ENCODE measurements at regions not wholly inside any gene's neighbourhood (a gene's known extent, or its start where the extent isn't known, plus 50 kb on each side); places are given as distances from the start of the nearest gene placed in this dataset.

DNA sequence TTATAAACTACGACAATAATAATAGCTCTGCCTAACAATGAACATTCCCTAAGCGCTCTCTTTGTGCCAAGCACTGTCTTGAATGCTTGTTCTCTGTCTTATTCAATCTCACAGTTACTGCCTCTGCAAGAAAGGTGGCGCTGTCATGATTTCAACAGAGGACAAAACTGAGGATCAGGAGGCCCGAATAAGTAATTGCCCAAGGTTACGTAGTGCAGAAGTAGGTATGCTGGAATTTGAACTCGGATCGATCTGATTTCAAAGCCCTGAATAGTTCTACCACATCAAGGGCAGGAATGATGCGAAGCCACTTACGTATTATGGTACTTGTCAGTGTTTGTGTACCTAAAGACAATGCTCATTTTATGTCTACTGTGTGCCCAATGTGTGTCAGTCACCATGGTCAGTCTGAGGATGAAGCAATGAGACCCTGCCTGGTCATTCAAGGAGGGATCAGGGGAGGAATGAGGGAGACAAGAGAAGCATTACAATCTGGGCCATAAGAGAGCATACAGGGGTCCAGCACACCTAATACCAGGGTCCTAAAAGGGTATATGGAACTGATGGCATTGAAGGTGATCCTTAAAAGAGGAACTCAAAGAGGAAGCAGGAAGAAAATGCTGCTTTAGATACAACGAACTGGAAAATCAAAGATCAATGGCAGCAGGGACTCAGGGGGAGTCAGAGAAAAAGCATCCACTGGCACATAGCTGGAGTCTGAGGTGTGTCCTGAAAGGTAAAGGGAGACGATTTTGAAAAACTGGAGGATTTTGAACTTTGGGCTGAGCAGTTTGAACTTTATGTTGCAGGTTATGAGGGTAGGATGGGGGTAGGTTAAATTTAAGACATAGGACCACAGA, 389.2 kb downstream of the PLPP3 start (continued):
- TF ChIP-seq, protein P1, sequence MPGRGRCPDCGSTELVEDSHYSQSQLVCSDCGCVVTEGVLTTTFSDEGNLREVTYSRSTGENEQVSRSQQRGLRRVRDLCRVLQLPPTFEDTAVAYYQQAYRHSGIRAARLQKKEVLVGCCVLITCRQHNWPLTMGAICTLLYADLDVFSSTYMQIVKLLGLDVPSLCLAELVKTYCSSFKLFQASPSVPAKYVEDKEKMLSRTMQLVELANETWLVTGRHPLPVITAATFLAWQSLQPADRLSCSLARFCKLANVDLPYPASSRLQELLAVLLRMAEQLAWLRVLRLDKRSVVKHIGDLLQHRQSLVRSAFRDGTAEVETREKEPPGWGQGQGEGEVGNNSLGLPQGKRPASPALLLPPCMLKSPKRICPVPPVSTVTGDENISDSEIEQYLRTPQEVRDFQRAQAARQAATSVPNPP (CRISPR knock-in tag; IDR thresholded peaks at IDR 0.05), result no peak
- TF ChIP-seq, protein P2, sequence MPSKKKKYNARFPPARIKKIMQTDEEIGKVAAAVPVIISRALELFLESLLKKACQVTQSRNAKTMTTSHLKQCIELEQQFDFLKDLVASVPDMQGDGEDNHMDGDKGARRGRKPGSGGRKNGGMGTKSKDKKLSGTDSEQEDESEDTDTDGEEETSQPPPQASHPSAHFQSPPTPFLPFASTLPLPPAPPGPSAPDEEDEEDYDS (CRISPR knock-in tag; IDR thresholded peaks at IDR 0.05), result peak; percentile 78
- no peak for TF ChIP-seq ZNF850 (CRISPR knock-in tag; conservative IDR thresholded peaks at IDR 0.05)
- peak; percentile 72 for TF ChIP-seq STAG1 (CRISPR knock-in tag; IDR thresholded peaks at IDR 0.05)
- TF ChIP-seq, protein P3, sequence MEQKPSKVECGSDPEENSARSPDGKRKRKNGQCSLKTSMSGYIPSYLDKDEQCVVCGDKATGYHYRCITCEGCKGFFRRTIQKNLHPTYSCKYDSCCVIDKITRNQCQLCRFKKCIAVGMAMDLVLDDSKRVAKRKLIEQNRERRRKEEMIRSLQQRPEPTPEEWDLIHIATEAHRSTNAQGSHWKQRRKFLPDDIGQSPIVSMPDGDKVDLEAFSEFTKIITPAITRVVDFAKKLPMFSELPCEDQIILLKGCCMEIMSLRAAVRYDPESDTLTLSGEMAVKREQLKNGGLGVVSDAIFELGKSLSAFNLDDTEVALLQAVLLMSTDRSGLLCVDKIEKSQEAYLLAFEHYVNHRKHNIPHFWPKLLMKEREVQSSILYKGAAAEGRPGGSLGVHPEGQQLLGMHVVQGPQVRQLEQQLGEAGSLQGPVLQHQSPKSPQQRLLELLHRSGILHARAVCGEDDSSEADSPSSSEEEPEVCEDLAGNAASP (CRISPR knock-in tag; IDR thresholded peaks at IDR 0.05; ENCODE audit: borderline replicate concordance), result peak; percentile 89
- no peak for TF ChIP-seq ZSCAN31 (CRISPR knock-in tag; IDR thresholded peaks at IDR 0.05; ENCODE audit: low read depth)
- no peak for TF ChIP-seq NRL (CRISPR knock-in tag; IDR thresholded peaks at IDR 0.05; ENCODE audit: borderline replicate concordance)
- TF ChIP-seq HOXA7 (CRISPR knock-in tag; IDR thresholded peaks at IDR 0.05), result no peak
- TF ChIP-seq ZKSCAN8 (CRISPR knock-in tag; IDR thresholded peaks at IDR 0.05; ENCODE audit: borderline replicate concordance), result peak; percentile 86; the same call in 1 of the 2 replicates
- TF ChIP-seq ZNF724P (CRISPR knock-in tag; IDR thresholded peaks at IDR 0.05; ENCODE audit: borderline replicate concordance), result peak; percentile 54; the same call in 1 of the 2 replicates
- TF ChIP-seq ZBTB3 (CRISPR knock-in tag; IDR thresholded peaks at IDR 0.05; ENCODE audit: borderline replicate concordance, low read depth), result peak; percentile 64; the same call in 1 of the 2 replicates
- TF ChIP-seq, protein P4, sequence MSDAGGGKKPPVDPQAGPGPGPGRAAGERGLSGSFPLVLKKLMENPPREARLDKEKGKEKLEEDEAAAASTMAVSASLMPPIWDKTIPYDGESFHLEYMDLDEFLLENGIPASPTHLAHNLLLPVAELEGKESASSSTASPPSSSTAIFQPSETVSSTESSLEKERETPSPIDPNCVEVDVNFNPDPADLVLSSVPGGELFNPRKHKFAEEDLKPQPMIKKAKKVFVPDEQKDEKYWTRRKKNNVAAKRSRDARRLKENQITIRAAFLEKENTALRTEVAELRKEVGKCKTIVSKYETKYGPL (CRISPR knock-in tag; IDR thresholded peaks at IDR 0.05), result no peak
- TF ChIP-seq SUZ12 (IDR thresholded peaks at IDR 0.05; ENCODE audit: low read depth, low read length), result no peak
- no peak for TF ChIP-seq ZNF563 (CRISPR knock-in tag; IDR thresholded peaks at IDR 0.05)
- TF ChIP-seq RBAK (CRISPR knock-in tag; IDR thresholded peaks at IDR 0.05), result no peak
- TF ChIP-seq NCOR1 (IDR thresholded peaks at IDR 0.05; ENCODE audit: borderline replicate concordance, low read length), result peak; percentile 97
- no peak for TF ChIP-seq ZNF382 (CRISPR knock-in tag; IDR thresholded peaks at IDR 0.05; ENCODE audit: borderline replicate concordance)
- TF ChIP-seq, protein P5, sequence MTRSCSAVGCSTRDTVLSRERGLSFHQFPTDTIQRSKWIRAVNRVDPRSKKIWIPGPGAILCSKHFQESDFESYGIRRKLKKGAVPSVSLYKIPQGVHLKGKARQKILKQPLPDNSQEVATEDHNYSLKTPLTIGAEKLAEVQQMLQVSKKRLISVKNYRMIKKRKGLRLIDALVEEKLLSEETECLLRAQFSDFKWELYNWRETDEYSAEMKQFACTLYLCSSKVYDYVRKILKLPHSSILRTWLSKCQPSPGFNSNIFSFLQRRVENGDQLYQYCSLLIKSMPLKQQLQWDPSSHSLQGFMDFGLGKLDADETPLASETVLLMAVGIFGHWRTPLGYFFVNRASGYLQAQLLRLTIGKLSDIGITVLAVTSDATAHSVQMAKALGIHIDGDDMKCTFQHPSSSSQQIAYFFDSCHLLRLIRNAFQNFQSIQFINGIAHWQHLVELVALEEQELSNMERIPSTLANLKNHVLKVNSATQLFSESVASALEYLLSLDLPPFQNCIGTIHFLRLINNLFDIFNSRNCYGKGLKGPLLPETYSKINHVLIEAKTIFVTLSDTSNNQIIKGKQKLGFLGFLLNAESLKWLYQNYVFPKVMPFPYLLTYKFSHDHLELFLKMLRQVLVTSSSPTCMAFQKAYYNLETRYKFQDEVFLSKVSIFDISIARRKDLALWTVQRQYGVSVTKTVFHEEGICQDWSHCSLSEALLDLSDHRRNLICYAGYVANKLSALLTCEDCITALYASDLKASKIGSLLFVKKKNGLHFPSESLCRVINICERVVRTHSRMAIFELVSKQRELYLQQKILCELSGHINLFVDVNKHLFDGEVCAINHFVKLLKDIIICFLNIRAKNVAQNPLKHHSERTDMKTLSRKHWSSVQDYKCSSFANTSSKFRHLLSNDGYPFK (CRISPR knock-in tag; IDR thresholded peaks at IDR 0.05; ENCODE audit: borderline replicate concordance), result no peak
- TF ChIP-seq, protein P6, sequence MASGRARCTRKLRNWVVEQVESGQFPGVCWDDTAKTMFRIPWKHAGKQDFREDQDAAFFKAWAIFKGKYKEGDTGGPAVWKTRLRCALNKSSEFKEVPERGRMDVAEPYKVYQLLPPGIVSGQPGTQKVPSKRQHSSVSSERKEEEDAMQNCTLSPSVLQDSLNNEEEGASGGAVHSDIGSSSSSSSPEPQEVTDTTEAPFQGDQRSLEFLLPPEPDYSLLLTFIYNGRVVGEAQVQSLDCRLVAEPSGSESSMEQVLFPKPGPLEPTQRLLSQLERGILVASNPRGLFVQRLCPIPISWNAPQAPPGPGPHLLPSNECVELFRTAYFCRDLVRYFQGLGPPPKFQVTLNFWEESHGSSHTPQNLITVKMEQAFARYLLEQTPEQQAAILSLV (CRISPR knock-in tag; IDR thresholded peaks at IDR 0.05; ENCODE audit: borderline replicate concordance), result no peak
- TF ChIP-seq ZNF772 (CRISPR knock-in tag; IDR thresholded peaks at IDR 0.05), result no peak
- peak; percentile 98 for TF ChIP-seq SOX5 (CRISPR knock-in tag; IDR thresholded peaks at IDR 0.05; ENCODE audit: borderline replicate concordance)
- no peak; the same call in 1 of the 2 replicates for TF ChIP-seq HIVEP1 (CRISPR knock-in tag; IDR thresholded peaks at IDR 0.05)
